Bronchial epithelial cell (primary cell): ENCODE measurements at regions not wholly inside any gene's neighbourhood (a gene's known extent, or its start where the extent isn't known, plus 50 kb on each side); places are given as distances from the start of the nearest gene placed in this dataset.
A peak's percentile ranks its signal among the peaks of the same experiment; 100 is the strongest.

Experiments
- DNase-seq: peaks from one replicate; pipeline ENCODE4 v3.0.0-alpha.2; 2010; ENCODE audit warnings: low read depth
- FAIRE-seq: peaks from 2 replicates; lab custom pipeline; 2011; peaks lifted over from hg19 to GRCh38; lab: Jason Lieb, UNC
- H3K27me3 ChIP-seq: 2 replicates; pipeline ENCODE4 v1.5.1; 2011; ENCODE audit warnings: low read length; ENCODE audit not compliant: control insufficient read depth, insufficient read depth
- H3K36me3 ChIP-seq: 2 replicates; pipeline ENCODE4 v1.5.1; 2011; ENCODE audit warnings: low read length; ENCODE audit not compliant: control insufficient read depth, insufficient read depth
- H3K4me3 ChIP-seq: 2 replicates; pipeline ENCODE4 v1.5.1; 2011; ENCODE audit warnings: mild to moderate bottlenecking, low read depth, low read length, control low read depth
- CTCF ChIP-seq: IDR thresholded peaks from 2 replicates; pipeline ENCODE4 v1.5.1; 2011; ENCODE audit warnings: mild to moderate bottlenecking, moderate library complexity, low read length, control low read depth, inconsistent platforms; ENCODE audit not compliant: insufficient read depth, severe bottlenecking

- FAIRE-seq, result no peak
- Histone ChIP-seq H3K27me3 (no peaks in the 10 kb centered on the region), H3K4me3 (no peak overlapping the region), H3K36me3 (no peaks in the 10 kb centered on the region)
- no peak for TF ChIP-seq CTCF
- no peak for DNase-seq
Measured at GRCh38 chr10:8439040-8439439, 384.6 kb downstream of the GATA3 start.

DNA sequence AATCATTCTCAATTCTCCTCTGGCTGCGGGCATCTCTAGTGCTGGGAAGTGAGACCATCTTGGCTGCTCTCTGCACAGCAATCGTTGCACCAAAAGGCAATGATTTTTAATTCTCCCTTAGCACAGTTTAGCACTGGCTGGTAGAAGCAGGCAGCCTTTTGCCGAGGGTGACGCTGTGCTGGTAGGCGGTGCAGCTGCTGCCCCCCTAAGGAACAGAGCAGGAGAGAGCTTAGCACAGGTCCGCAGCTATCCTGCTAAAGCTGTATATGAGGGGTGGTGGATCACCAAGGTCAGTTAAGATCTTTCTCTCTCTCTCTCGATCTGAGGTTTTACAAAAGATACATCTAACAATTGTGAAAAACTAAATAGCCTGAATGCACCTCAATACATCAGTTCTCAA, 390.1 kb downstream of the GATA3 start:
- FAIRE-seq (no peak), DNase-seq (no peak)
- Histone ChIP-seq H3K27me3 (no peaks in the 10 kb centered on the region), H3K36me3 (no peaks in the 10 kb centered on the region), H3K4me3 (no peak overlapping the region)
- no peak for TF ChIP-seq CTCF

GRCh38 chr10:8445353-8445752, 390.9 kb downstream of the GATA3 start:
- Histone ChIP-seq H3K4me3 (no peak overlapping the region), H3K36me3 (no peaks in the 10 kb centered on the region), H3K27me3 (no peaks in the 10 kb centered on the region)
- TF ChIP-seq CTCF, result no peak
- DNase-seq (no peak), FAIRE-seq (no peak)

GRCh38 chr10:8449909-8450308, 395.4 kb downstream of the GATA3 start:
- H3K4me3 ChIP-seq, result no peak overlapping the region
- no peak for TF ChIP-seq CTCF
- no peaks in the 10 kb centered on the region for H3K36me3 ChIP-seq
- no peak for DNase-seq
- H3K27me3 ChIP-seq, result no peaks in the 10 kb centered on the region
- no peak for FAIRE-seq

DNA sequence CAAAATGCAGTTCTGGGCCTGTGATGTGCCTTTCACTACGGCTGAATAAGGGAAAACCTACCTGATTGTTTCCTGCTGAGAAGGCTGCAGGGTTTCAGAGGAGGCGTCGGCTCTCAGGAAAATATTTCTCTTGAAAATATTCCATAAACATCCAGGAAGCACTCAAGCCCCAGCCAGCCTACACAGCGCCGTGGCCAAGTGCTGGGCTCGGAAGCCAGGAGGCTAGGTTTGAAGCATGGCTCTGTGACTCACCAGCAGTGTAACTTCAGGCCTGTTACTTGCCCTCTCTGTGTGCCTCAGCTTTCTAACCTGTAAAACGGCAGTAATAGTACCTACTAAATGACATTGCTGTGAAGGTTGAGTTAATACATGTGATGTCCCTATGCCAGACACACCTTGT, 399.1 kb downstream of the GATA3 start:
- H3K4me3 ChIP-seq, result no peak overlapping the region
- FAIRE-seq (no peak), DNase-seq (peak; percentile 56)
- H3K36me3 ChIP-seq, result no peaks in the 10 kb centered on the region
- TF ChIP-seq CTCF, result no peak
- no peaks in the 10 kb centered on the region for H3K27me3 ChIP-seq

- no peak for FAIRE-seq
- no peaks in the 10 kb centered on the region for H3K27me3 ChIP-seq
- H3K36me3 ChIP-seq, result no peaks in the 10 kb centered on the region
- no peak for TF ChIP-seq CTCF
- H3K4me3 ChIP-seq, result no peak overlapping the region
- DNase-seq, result peak; percentile 10
Measured at GRCh38 chr10:8454357-8454756, 399.9 kb downstream of the GATA3 start.
